ENCODE measurements at regions not wholly inside any gene's neighbourhood (a gene's known extent, or its start where the extent isn't known, plus 50 kb on each side); places are given as distances from the start of the nearest gene placed in this dataset.

GRCh38 chr21:15327637-15328265 lies 263.0 kb upstream of the NRIP1 start:
- no peak for DNase-seq

GRCh38 chr21:15329191-15329590 lies 264.4 kb upstream of the NRIP1 start:
- no peak for DNase-seq

GRCh38 chr21:15330872-15331271 lies 266.1 kb upstream of the NRIP1 start:
- DNase-seq, result no peak

- DNase-seq, result no peak
These were observed 267.8 kb upstream of the NRIP1 start for GRCh38 chr21:15332572-15332971.

DNA sequence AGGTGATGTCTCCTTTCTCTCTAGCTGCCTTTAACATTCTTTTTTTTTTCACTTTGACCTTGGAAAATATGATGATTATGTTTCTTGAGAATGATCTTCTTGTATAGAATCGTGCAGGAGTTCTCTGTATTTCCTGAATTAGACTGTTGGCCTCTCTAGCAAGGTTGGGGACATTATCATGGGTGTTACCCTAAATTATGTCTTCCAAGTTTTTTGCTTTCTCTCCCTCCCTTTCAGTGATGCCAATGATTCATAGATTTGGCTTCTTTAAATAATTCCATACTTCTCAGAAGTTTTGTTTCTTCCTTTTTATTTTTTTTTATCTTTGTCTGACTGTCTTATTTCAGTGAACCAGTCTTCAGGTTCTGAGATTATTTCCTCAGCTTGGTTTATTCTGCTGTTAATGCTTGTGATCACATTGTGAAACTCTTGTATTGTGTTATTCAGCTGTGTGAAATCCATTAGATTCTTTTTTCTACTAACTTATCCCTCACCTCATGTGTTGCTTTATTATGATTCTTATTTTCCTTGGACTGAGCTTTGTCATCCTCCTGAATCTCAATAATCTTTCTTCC lies 268.4 kb upstream of the NRIP1 start:
- no peak for DNase-seq

DNA sequence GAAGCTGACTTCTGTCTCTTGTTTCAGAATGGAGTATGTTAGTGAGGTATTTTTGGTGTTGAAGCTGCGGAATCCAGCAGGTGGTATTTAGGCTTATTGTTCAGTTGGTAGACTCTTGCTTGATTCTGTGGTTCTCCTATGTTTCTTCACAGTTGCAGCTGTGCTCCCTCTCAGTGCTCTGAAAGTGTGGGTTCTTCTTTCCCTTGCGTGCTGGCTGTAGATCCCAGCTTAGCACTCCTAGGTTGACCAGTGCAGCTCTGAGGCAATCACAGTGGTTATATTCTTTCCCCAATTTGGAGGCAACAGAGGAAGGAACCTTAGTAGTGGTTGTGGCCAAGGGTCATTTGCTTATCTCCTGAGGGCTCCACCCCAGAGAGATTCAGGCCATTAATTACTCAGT lies 269.2 kb upstream of the NRIP1 start:
- no peak for DNase-seq

DNA sequence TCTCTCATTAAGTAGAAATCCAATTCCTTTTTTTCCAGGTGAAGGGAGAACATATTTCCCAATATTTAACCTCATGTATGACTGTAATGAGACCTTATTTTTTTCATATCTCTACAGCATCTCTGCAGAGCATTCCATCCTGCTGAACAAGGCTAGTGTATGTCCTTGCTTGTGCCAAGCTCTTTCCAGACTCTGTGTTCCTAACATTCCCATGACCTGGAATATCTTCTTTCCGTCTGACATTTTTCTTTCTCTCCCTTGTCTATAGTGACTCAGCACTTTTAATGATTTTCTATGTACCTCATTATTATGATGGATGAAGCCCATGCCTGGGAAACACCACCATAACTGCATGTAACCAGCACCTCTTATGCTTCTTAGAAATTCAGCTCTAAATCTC lies 278.3 kb upstream of the NRIP1 start:
- no peak for DNase-seq

DNA sequence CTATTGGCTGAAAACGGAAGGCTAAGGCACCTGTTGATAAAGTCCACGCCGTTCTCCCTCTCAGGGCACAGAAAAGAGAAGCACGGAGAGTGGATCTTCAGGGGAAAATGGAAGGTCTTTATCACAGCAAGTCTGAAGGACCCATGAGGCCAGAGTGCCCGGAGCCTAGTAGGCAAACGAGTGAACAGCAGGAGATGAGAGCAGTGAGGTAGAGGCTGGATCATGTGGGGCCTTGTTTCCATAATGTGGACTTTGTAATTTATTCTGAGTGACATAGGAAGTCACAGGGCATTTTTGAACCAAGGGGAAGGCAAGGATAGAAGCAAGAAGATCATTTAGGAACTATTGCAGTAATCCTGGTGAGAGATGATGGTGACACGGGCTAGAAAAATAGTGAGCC lies 287.2 kb upstream of the NRIP1 start:
- DNase-seq, result no peak

DNA sequence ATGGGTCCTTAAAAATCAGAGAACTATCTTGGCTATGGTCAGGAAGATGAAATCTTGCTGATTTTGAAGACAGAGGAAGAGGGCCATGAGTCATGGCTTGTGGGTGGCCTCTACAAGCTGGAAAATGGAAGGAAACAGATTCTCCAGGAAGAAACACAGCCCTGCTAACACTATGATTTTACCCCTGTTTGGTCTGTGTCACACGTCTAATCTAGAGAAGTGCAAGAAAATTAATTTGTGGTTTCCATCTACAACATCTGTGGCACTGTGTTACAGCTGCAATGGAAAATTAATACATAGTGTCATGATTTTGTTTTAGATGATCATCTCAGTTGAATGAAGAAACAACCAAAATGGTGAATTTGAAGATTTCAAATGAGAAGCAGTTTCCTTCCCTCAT lies 288.7 kb upstream of the NRIP1 start:
- no peak for DNase-seq

GRCh38 chr21:15354516-15354915 lies 289.7 kb upstream of the NRIP1 start:
- no peak for DNase-seq

DNA sequence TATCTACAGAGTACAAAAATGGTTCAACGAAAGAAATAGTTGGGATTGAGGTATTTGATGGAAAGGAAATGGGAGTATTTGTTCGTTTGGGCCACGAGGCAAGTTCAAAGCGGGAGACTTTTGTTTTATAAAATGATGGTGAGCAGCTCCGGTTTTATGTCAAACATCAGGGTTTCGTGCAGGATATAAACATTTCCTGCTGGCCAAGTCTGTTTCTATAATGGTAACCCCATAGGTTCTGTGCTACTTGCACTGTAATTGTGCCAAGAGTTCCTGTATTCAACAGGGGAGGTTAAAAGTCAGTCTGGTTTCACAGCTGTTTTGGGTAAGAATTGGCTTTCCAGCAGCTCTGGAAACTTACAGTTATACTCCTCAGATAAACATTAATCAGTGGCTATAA lies 290.3 kb upstream of the NRIP1 start:
- DNase-seq, result no peak

DNA sequence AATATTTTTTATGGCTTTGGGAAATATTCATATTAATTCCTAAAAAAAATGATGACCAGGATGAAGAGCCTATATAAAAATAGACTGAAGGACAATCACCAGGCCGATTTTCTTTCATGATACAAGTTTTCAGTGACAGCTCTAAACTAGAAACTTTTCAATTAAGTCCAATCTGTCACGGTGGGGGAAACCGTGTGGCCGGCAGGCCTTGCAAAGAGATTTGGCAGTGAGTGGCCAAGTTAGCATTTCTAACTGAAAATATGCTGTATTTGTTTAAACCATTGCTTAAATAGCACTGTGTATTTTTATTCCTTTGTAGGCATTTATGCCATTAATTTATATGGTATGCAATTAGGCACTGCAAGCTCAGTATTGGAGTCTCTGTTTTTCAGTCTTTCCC lies 294.5 kb upstream of the NRIP1 start:
- DNase-seq, result no peak

DNA sequence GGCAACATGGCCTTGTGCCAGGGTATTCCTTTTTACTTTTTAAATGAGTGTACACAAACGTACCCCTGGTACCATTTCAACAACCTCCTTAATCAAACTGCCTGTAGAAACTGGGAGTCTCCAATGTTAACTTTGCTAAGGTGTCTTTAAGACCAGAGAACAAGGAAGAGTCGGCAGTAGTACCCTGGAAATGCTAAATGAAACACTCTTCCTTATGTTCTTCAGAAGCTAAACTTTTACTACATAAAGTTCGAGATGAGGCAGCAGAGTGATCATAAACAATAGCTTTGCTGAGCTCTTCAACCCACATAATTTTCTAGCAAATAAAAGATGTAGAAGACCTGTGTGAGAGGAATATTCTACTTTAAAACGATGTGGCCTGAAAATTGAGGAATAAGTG lies 297.7 kb upstream of the NRIP1 start:
- no peak for DNase-seq

GRCh38 chr21:15363921-15364320 lies 299.1 kb upstream of the NRIP1 start:
- DNase-seq, result no peak

GRCh38 chr21:15365751-15366392 lies 301.1 kb upstream of the NRIP1 start:
- no peak for DNase-seq

DNA sequence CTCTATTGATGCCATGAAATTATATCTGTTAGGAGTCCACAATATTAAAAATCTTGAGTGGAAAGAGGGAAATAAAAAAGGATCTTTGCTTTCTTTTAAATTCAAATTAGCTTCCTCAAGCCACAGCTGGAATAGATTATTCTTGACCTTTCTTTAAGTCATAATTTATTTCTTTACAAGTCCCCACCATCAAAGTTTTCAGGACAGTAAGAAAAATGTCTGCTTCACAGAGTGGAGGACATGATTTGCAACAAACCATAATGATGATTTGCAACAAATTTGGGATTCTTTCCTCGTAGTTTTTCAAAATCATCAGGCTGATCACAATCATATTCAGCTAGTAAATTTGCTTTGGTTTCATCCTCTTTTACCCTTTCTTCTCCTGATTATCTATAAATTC lies 301.8 kb upstream of the NRIP1 start:
- no peak for DNase-seq

DNA sequence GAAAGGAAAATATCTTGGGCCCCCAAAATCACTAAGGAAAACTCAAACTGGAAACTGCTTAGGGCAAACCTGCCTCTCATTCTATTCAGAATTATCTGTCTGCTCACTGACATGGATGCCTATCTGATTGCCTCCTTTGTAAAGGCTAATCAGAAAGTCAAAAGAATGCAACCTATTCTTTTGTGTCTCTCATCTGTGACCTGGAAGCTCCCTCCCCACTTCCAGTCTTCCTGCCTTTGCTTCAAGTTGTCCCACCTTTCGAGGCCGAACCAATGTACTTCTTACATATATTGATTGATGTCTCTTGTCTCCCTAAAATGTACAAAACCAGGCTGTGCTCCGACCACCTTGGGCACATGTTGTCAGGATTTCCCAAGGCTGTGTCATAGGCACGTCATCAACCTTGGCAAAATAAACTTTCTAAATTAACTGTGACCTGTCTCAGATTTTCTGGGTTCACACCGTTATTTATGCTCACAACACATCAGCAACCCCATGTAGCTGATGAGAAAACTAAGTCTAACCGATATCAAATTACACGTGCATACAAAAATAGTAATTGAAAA lies 302.3 kb upstream of the NRIP1 start:
- no peak for DNase-seq

- no peak for DNase-seq
These were observed 305.7 kb upstream of the NRIP1 start for GRCh38 chr21:15370462-15370975.

GRCh38 chr21:15373941-15374340 lies 309.1 kb upstream of the NRIP1 start:
- no peak for DNase-seq

DNA sequence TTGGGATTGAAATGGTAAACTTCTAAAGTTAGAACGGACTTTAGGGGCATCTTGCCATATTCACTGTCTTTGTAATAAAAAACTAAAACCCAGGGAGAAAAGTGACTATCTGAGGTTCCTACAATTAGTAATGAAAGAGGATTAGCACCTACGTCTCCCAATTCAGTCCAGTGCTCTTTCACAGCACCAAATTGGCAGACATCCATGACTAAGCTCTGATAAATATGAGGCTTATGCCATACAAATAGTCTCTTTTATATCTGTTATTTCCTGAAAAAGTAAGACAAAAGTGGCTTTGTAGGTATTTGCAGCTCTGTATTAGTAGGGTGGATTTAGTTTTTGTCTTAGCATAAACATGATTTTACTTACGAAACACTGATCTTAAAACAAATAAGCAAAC lies 315.0 kb upstream of the NRIP1 start:
- DNase-seq, result no peak

DNA sequence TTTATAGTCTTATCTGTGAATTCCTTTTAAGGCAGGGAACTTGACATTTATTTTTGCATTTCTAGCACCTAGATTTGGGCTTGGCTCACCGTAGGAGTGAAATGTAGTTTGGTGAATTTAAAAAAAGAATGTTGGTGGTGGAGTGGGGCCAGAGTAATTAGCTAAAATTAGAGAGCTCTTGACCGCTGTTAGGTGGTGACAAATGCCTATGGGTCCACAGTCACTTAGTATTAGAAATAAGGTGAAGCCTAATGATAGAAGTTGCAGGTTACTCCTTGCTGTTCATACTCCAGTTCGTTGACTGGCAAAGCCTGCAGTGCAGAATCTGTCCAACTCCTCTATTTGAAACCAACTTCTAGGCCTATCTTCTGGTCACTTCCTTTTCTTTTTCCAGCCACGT lies 318.8 kb upstream of the NRIP1 start:
- DNase-seq, result no peak

DNA sequence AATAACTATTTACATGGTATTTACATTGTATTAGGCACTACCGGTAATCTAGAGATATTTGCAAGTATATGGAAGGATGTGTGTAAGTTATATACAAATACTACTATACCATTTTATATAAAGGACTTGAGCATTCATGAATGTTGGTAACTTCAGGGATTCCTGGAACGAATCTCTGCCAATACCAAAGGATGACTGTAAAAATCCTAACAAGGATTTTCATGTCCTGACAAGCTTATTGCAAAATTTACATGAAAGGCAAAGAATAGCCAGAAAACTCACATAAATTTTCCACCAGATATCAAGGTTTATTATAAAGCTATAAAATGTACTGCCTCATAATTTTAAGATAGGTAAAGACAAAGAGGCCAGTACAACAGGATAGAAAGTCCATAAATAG lies 325.2 kb upstream of the NRIP1 start:
- no peak for DNase-seq

GRCh38 chr21:15397258-15397657 lies 332.5 kb upstream of the NRIP1 start:
- no peak for DNase-seq

DNA sequence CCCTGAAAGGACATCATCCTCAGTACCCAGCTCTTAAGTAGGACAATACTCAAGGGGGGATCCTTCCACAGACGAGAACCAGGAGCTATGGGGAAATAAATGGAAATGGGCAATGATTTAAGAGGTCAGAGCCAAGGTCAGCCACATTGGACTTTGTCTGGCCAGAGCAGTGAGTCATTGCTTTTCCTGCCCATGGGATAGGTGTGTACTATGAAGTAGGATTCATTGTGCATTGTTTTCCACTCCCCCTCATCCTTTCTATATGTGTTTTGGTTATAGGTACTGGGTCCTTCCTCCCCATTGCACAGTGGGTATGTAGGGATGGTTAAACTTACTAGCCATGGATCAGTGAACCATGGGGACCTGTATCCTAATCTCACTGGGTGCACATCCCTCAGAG lies 328.9 kb upstream of the USP25 start:
- DNase-seq, result no peak

Data from T1000 (cell line).